ENCODE measurements at regions not wholly inside any gene's neighbourhood (a gene's known extent, or its start where the extent isn't known, plus 50 kb on each side); places are given as distances from the start of the nearest gene placed in this dataset.

DNA sequence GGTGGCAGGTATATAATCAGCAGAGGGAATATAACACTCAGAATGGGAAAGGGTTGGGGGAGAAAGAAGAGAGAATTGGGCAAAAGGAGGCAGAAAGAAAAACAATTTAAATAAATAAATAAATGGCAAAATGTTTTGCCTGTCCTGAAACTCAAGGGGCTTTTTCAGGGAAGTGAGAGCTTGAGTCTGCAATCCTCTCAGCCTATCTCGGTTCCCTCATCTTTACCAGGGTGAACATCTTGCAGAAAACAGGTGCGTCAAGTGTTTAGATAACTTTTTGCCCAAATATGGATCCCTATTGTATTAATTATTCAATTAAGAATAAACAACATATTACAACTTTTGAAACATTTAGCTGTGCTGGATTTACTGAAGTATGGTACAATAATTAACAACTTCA, 343.0 kb upstream of the EDIL3 start:
- H3K27ac ChIP-seq, result no peak overlapping the region
- no peaks in the 10 kb centered on the region for H3K4me1 ChIP-seq
- TF ChIP-seq, protein P1, sequence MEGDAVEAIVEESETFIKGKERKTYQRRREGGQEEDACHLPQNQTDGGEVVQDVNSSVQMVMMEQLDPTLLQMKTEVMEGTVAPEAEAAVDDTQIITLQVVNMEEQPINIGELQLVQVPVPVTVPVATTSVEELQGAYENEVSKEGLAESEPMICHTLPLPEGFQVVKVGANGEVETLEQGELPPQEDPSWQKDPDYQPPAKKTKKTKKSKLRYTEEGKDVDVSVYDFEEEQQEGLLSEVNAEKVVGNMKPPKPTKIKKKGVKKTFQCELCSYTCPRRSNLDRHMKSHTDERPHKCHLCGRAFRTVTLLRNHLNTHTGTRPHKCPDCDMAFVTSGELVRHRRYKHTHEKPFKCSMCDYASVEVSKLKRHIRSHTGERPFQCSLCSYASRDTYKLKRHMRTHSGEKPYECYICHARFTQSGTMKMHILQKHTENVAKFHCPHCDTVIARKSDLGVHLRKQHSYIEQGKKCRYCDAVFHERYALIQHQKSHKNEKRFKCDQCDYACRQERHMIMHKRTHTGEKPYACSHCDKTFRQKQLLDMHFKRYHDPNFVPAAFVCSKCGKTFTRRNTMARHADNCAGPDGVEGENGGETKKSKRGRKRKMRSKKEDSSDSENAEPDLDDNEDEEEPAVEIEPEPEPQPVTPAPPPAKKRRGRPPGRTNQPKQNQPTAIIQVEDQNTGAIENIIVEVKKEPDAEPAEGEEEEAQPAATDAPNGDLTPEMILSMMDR (IDR thresholded peaks at IDR 0.05), result no peak
- TF ChIP-seq POLR2AphosphoS5 (IDR thresholded peaks at IDR 0.05; ENCODE audit: insufficient read depth in 1 of 2, low read depth in 1 of 2), result no peak
- no peak for TF ChIP-seq POLR2A (IDR thresholded peaks at IDR 0.05)
- intact Hi-C loops (cut with DNase I), result no loop called here
- H3K27me3 ChIP-seq, result no peaks in the 10 kb centered on the region
- no peaks in the 10 kb centered on the region for H3K36me3 ChIP-seq
- no peak for DNase-seq (ENCODE audit: extremely low spot score in 2 of 2)
- no peaks in the 10 kb centered on the region for H3K9me3 ChIP-seq
- H3K4me3 ChIP-seq, result no peak overlapping the region

DNA sequence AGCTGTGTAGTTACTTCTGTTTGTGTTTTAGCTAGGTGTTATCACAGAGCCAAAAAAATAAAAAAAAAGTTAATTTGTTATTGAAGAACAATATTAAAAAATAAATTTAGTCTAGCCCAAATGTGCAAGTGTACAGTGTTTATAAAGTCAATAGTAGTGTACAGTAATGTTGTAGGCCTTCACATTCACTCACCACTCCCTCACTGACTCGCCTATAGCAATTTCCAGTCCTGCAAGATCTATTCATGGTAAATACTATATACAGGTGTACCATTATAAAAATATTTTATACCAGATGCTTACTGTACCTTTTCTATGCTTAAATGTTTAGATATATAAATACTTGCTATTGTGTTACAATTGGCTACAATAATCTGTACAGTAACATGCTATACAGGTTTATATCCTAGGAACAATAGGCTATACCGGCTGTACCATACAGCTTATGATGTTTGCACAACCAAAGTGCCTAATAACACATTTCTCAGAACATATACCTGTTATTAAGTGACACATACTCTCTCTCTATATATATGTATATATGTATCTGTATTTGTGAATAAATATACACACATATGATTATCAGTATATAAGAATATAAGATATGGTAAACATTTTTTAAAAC, 341.4 kb upstream of the EDIL3 start:
- no peaks in the 10 kb centered on the region for H3K4me1 ChIP-seq
- DNase-seq (ENCODE audit: extremely low spot score in 2 of 2), result no peak
- intact Hi-C loops (cut with DNase I), result no loop called here
- H3K27me3 ChIP-seq, result no peaks in the 10 kb centered on the region
- H3K4me3 ChIP-seq, result no peak overlapping the region
- H3K36me3 ChIP-seq, result no peaks in the 10 kb centered on the region
- H3K9me3 ChIP-seq, result no peaks in the 10 kb centered on the region
- H3K27ac ChIP-seq, result no peak overlapping the region
- no peak for TF ChIP-seq POLR2A (IDR thresholded peaks at IDR 0.05)
- no peak for TF ChIP-seq POLR2AphosphoS5 (IDR thresholded peaks at IDR 0.05; ENCODE audit: insufficient read depth in 1 of 2, low read depth in 1 of 2)
- TF ChIP-seq, protein P1 (IDR thresholded peaks at IDR 0.05), result no peak

DNA sequence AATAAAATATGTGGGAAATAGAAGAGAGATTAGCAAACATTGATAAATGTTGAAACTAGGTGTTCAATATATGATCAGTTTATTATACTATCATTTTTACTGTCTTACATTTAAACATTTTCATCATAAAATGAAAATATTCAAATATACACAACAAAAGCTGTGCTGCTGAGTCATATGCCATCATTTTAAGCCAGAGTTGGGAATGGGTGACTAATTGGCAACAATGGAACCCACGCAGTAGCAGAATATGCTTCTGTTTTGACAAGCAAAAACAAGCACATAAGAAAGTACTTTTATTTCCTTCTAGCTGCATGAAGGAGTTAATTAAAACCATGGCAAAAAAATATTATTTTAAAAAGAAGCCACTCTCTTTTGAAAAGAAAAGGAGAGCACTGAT, 340.0 kb upstream of the EDIL3 start:
- Histone ChIP-seq H3K4me3 (no peak overlapping the region), H3K9me3 (no peaks in the 10 kb centered on the region), H3K27ac (no peak overlapping the region), H3K27me3 (no peaks in the 10 kb centered on the region), H3K4me1 (no peaks in the 10 kb centered on the region), H3K36me3 (no peaks in the 10 kb centered on the region)
- no peak for DNase-seq (ENCODE audit: extremely low spot score in 2 of 2)
- no peak for TF ChIP-seq POLR2A (IDR thresholded peaks at IDR 0.05)
- TF ChIP-seq, protein P1 (IDR thresholded peaks at IDR 0.05), result no peak
- no peak for TF ChIP-seq POLR2AphosphoS5 (IDR thresholded peaks at IDR 0.05; ENCODE audit: insufficient read depth in 1 of 2, low read depth in 1 of 2)
- intact Hi-C loops (cut with DNase I), result no loop called here

DNA sequence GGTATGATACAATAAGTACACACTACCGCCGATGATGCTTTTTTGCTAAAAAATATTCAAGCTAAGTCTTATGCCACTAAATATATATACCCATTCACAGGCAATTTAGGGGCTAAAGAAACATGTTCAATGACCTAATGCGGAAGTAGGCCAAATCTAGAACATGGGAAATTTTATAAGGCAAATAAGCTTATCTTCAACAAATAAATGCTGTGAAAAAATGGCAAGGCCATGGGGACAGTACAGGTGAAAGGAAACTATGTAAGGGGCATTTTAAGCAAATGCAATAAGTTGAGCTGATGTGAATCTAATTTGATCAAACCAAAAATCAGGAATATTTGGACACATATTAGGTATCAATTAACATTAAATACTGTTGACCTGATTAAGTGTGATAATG, 339.5 kb upstream of the EDIL3 start:
- Histone ChIP-seq H3K27me3 (no peaks in the 10 kb centered on the region), H3K27ac (no peak overlapping the region), H3K4me1 (no peaks in the 10 kb centered on the region), H3K4me3 (no peak overlapping the region), H3K9me3 (no peaks in the 10 kb centered on the region), H3K36me3 (no peaks in the 10 kb centered on the region)
- no peak for TF ChIP-seq POLR2AphosphoS5 (IDR thresholded peaks at IDR 0.05; ENCODE audit: insufficient read depth in 1 of 2, low read depth in 1 of 2)
- TF ChIP-seq, protein P1 (IDR thresholded peaks at IDR 0.05), result no peak
- TF ChIP-seq POLR2A (IDR thresholded peaks at IDR 0.05), result no peak
- no peak for DNase-seq (ENCODE audit: extremely low spot score in 2 of 2)
- intact Hi-C loops (cut with DNase I), result no loop called here

DNA sequence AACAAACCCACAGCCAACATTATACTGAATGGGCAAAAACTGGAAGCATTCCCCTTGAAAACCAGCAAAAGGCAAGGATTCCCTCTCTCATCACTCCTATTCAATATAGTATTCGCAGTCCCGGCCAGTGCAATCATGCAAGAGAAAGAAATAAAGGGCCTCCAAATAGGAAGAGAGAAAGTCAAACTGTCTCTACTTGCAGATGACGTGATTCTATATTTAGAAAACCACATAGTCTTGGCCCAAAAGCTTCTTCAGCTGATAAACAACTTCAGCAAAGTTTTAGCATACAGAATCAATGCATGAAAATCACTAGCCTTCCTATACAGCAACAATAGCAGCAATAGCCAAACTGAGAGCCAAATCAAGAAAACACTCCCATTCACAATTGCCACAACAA, 333.7 kb upstream of the EDIL3 start:
- no peaks in the 10 kb centered on the region for H3K36me3 ChIP-seq
- H3K27me3 ChIP-seq, result no peaks in the 10 kb centered on the region
- H3K4me1 ChIP-seq, result no peaks in the 10 kb centered on the region
- no peak for TF ChIP-seq POLR2A (IDR thresholded peaks at IDR 0.05)
- TF ChIP-seq, protein P1 (IDR thresholded peaks at IDR 0.05), result no peak
- H3K27ac ChIP-seq, result no peak overlapping the region
- intact Hi-C loops (cut with DNase I), result no loop called here
- H3K9me3 ChIP-seq, result no peaks in the 10 kb centered on the region
- no peak overlapping the region for H3K4me3 ChIP-seq
- DNase-seq (ENCODE audit: extremely low spot score in 2 of 2), result no peak
